ENCODE measurements at regions not wholly inside any gene's neighbourhood (a gene's known extent, or its start where the extent isn't known, plus 50 kb on each side); places are given as distances from the start of the nearest gene placed in this dataset.

DNA sequence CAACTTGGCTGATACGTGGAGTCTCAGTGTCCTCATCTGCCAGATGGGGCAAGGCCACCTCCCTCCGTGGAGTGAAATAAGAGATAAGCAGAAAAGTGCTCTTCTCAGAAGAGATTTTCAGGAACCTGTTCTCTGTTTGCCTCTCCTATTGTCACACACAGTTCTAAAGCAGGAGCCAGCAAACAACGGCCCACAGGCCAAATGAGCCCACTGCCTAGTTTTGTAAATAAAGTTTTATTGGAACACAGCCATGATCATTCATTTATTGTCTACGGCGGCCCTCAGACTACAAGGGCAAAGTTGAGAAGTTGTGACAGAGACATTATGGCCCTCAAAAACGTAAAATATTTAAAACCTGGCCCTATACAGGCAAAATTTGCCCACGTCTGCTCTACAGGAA, 256.8 kb upstream of the IGF1R start:
- H3K27me3 ChIP-seq (ENCODE audit: insufficient read depth in 3 of 3, low read length in 2 of 3): no peaks in the 10 kb centered on the region
- H3K36me3 ChIP-seq (ENCODE audit: insufficient read depth in 1 of 2, low read depth in 1 of 2): no peaks in the 10 kb centered on the region
- 82 to 89% (median 83%) methylated on average over 7 of the region's 7 CpGs for WGBS, 3 donors
- no peaks in the 10 kb centered on the region for H3K4me1 ChIP-seq
- ATAC-seq (no peak), DNase-seq (no peak)
- no peaks in the 10 kb centered on the region for H3K9me3 ChIP-seq
- intact Hi-C loops (cut with DNase I): no loop called here
- H3K27ac ChIP-seq: no peak overlapping the region
- H3K4me3 ChIP-seq: no peak overlapping the region
- TF ChIP-seq, protein P1, sequence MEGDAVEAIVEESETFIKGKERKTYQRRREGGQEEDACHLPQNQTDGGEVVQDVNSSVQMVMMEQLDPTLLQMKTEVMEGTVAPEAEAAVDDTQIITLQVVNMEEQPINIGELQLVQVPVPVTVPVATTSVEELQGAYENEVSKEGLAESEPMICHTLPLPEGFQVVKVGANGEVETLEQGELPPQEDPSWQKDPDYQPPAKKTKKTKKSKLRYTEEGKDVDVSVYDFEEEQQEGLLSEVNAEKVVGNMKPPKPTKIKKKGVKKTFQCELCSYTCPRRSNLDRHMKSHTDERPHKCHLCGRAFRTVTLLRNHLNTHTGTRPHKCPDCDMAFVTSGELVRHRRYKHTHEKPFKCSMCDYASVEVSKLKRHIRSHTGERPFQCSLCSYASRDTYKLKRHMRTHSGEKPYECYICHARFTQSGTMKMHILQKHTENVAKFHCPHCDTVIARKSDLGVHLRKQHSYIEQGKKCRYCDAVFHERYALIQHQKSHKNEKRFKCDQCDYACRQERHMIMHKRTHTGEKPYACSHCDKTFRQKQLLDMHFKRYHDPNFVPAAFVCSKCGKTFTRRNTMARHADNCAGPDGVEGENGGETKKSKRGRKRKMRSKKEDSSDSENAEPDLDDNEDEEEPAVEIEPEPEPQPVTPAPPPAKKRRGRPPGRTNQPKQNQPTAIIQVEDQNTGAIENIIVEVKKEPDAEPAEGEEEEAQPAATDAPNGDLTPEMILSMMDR (IDR thresholded peaks at IDR 0.05): no peak

DNA sequence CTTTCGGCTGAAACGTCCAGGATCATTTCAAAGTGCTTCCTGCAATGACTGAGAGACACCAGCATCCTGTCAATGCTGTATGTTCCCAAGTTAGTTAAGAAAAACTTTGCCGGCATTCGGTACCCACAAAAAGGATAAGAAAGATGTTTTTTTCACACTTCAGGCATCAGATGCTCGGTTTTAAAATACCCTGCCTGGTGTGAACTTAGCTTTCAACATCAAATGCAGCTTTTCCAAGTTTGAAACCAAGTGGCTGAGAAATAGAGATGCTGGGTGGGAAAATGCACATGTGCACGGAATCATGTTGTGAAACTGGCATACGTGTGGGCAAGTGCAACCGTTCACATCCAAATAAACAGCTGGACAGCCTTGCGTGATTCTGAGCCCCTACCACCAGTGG, 254.9 kb upstream of the IGF1R start:
- Histone ChIP-seq H3K9me3 (no peaks in the 10 kb centered on the region), H3K27ac (no peak overlapping the region), H3K4me1 (no peaks in the 10 kb centered on the region), H3K4me3 (no peak overlapping the region), H3K36me3 (ENCODE audit: insufficient read depth in 1 of 2, low read depth in 1 of 2) (no peaks in the 10 kb centered on the region), H3K27me3 (ENCODE audit: insufficient read depth in 3 of 3, low read length in 2 of 3) (no peaks in the 10 kb centered on the region)
- ATAC-seq (no peak), DNase-seq (no peak)
- 54 to 68% (median 56%) methylated on average over 9 of the region's 9 CpGs for WGBS, 3 donors
- intact Hi-C loops (cut with DNase I): no loop called here
- TF ChIP-seq, protein P1 (IDR thresholded peaks at IDR 0.05): no peak

DNA sequence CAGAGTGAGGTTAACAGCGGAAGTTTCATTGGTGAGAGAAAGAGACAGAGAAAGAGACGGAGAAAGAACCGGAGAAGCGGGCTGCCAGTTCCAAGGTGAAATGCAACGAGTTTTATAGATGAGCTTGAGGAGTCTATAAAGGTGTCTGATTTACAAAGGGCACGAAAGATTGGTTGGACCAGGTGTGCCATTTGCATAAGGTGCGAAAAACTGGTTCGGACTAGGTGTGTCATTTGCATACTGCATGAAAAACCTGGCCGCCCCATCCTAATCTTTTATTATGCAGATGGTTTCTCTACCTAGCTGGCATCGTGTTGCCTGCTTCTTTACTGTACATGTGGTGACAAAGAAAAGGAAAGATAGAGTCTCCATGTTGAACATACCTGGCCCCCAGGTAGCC, 253.8 kb upstream of the IGF1R start:
- TF ChIP-seq, protein P1 (IDR thresholded peaks at IDR 0.05): no peak
- intact Hi-C loops (cut with DNase I): no loop called here
- 80 to 85% (median 82%) methylated on average over 10 of the region's 10 CpGs for WGBS, 3 donors

DNA sequence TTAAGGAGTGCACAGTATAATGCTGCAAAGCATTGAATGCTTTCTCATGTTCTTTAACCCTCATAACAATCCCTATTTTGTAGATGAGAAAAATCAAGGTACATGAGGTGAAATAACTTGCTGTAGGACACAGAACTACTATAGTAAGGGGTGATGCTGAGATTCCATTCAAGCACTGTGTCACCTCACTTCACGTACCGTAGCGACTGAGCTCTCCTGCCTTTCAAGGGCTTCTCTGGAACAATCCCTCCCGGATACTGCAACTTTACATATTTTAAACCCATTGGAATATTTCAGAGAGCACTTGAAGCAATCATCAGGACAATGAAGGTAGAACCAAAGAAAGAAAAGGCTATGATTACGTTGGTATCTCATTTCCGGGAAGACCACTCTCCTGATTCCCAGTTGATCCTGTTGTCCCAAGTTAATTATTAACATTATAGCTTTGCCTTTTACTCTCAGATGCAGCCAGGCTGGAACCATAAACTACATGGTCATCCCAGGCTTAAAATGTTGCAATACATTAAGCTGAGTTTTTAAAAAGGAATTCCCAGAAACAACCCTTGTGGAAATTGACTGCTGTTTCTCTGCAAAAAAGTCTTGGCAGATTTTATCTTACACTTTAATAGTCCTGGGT, 252.2 kb upstream of the IGF1R start:
- Histone ChIP-seq H3K9me3 (no peaks in the 10 kb centered on the region), H3K36me3 (ENCODE audit: insufficient read depth in 1 of 2, low read depth in 1 of 2) (no peaks in the 10 kb centered on the region), H3K27ac (no peak overlapping the region), H3K4me3 (no peak overlapping the region), H3K27me3 (ENCODE audit: insufficient read depth in 3 of 3, low read length in 2 of 3) (no peaks in the 10 kb centered on the region), H3K4me1 (no peaks in the 10 kb centered on the region)
- ATAC-seq (no peak), DNase-seq (no peak)
- intact Hi-C loops (cut with DNase I): no loop called here
- TF ChIP-seq, protein P1 (IDR thresholded peaks at IDR 0.05): no peak
- WGBS, 3 donors: 81 to 90% (median 84%) methylated on average over 6 of the region's 6 CpGs

More for the DNA sequence above, 253.8 kb upstream of the IGF1R start:
- Histone ChIP-seq H3K27me3 (ENCODE audit: insufficient read depth in 3 of 3, low read length in 2 of 3) (no peaks in the 10 kb centered on the region), H3K9me3 (no peaks in the 10 kb centered on the region), H3K4me3 (no peak overlapping the region), H3K27ac (no peak overlapping the region), H3K4me1 (no peaks in the 10 kb centered on the region), H3K36me3 (ENCODE audit: insufficient read depth in 1 of 2, low read depth in 1 of 2) (no peaks in the 10 kb centered on the region)
- DNase-seq: no peak
- no peak for ATAC-seq

DNA sequence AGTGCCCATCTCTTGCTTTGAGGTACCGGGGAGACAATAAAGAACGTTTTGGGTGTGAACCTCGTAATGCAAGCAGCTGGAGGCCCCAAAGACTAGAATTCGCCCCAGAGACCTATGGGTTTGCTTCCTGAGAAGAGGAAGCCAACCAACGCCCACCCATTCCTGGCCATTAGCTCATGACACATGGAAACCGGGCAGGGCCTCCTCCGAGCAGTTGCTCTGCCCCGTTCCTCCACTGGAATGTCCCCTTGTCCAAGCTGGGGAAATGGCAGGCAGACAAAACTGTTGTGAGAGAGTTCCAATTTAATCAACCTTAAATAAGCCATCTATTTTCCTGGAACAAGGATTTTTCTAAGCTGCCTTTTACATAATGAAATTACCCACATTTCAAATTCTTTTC, 250.9 kb upstream of the IGF1R start:
- Histone ChIP-seq H3K27ac (no peak overlapping the region), H3K27me3 (ENCODE audit: insufficient read depth in 3 of 3, low read length in 2 of 3) (no peaks in the 10 kb centered on the region), H3K4me1 (no peaks in the 10 kb centered on the region), H3K9me3 (no peaks in the 10 kb centered on the region), H3K36me3 (ENCODE audit: insufficient read depth in 1 of 2, low read depth in 1 of 2) (no peaks in the 10 kb centered on the region), H3K4me3 (no peak overlapping the region)
- TF ChIP-seq, protein P1 (IDR thresholded peaks at IDR 0.05): no peak
- intact Hi-C loops (cut with DNase I): no loop called here
- DNase-seq (peak in 1 of 2 donors; percentile 31), ATAC-seq (no peak)
- 40 to 59% (median 50%) methylated on average over 8 of the region's 8 CpGs for WGBS, 3 donors

Data from psoas muscle (tissue), 7 donors.